ENCODE measurements at regions not wholly inside any gene's neighbourhood (a gene's known extent, or its start where the extent isn't known, plus 50 kb on each side); places are given as distances from the start of the nearest gene placed in this dataset.

- no peak for TF ChIP-seq FOXM1 (IDR thresholded peaks at IDR 0.05; ENCODE audit: borderline replicate concordance, low read depth)
- no peak for TF ChIP-seq EGR1 (IDR thresholded peaks at IDR 0.05)
- no peak for TF ChIP-seq REST (IDR thresholded peaks at IDR 0.05; ENCODE audit: low read depth)
- no peak for TF ChIP-seq EP300 (IDR thresholded peaks at IDR 0.05; ENCODE audit: borderline replicate concordance)
- TF ChIP-seq TAF1 (IDR thresholded peaks at IDR 0.05; ENCODE audit: low read depth), result no peak
- TF ChIP-seq TCF12 (IDR thresholded peaks at IDR 0.05; ENCODE audit: low read depth), result no peak
- TF ChIP-seq CEBPB (IDR thresholded peaks at IDR 0.05), result no peak
- TF ChIP-seq CREB1 (IDR thresholded peaks at IDR 0.05; ENCODE audit: low read depth), result no peak
- no peak for TF ChIP-seq ZBTB7A (IDR thresholded peaks at IDR 0.05; ENCODE audit: low read depth)
- TF ChIP-seq NFIC (IDR thresholded peaks at IDR 0.05), result no peak
- TF ChIP-seq YY1 (IDR thresholded peaks at IDR 0.05; ENCODE audit: low read depth), result no peak
- no peak for TF ChIP-seq MAX (IDR thresholded peaks at IDR 0.05)
- TF ChIP-seq TEAD4 (IDR thresholded peaks at IDR 0.05), result no peak
- TF ChIP-seq RAD21 (IDR thresholded peaks at IDR 0.05; ENCODE audit: low read depth), result no peak
- no peak for TF ChIP-seq USF1 (IDR thresholded peaks at IDR 0.05)
These were observed 87.6 kb upstream of the TOX3 start for GRCh38 chr16:52634528-52634927.

GRCh38 chr16:52634104-52634503, 87.2 kb upstream of the TOX3 start:
- TF ChIP-seq NFIC (IDR thresholded peaks at IDR 0.05), result no peak
- TF ChIP-seq FOXM1 (IDR thresholded peaks at IDR 0.05; ENCODE audit: borderline replicate concordance, low read depth), result no peak
- TF ChIP-seq REST (IDR thresholded peaks at IDR 0.05; ENCODE audit: low read depth), result no peak
- TF ChIP-seq MAX (IDR thresholded peaks at IDR 0.05), result no peak
- TF ChIP-seq YY1 (IDR thresholded peaks at IDR 0.05; ENCODE audit: low read depth), result no peak
- TF ChIP-seq CREB1 (IDR thresholded peaks at IDR 0.05; ENCODE audit: low read depth), result no peak
- no peak for TF ChIP-seq TEAD4 (IDR thresholded peaks at IDR 0.05)
- TF ChIP-seq TAF1 (IDR thresholded peaks at IDR 0.05; ENCODE audit: low read depth), result no peak
- TF ChIP-seq EP300 (IDR thresholded peaks at IDR 0.05; ENCODE audit: borderline replicate concordance), result no peak
- no peak for TF ChIP-seq USF1 (IDR thresholded peaks at IDR 0.05)
- no peak for TF ChIP-seq ZBTB7A (IDR thresholded peaks at IDR 0.05; ENCODE audit: low read depth)
- TF ChIP-seq RAD21 (IDR thresholded peaks at IDR 0.05; ENCODE audit: low read depth), result no peak
- TF ChIP-seq EGR1 (IDR thresholded peaks at IDR 0.05), result no peak
- no peak for TF ChIP-seq TCF12 (IDR thresholded peaks at IDR 0.05; ENCODE audit: low read depth)

- no peak for TF ChIP-seq TAF1 (IDR thresholded peaks at IDR 0.05; ENCODE audit: low read depth)
- no peak for TF ChIP-seq REST (IDR thresholded peaks at IDR 0.05; ENCODE audit: low read depth)
- no peak for TF ChIP-seq RAD21 (IDR thresholded peaks at IDR 0.05; ENCODE audit: low read depth)
- TF ChIP-seq CREB1 (IDR thresholded peaks at IDR 0.05; ENCODE audit: low read depth), result no peak
- TF ChIP-seq NFIC (IDR thresholded peaks at IDR 0.05), result no peak
- no peak for TF ChIP-seq FOXM1 (IDR thresholded peaks at IDR 0.05; ENCODE audit: borderline replicate concordance, low read depth)
- no peak for TF ChIP-seq EP300 (IDR thresholded peaks at IDR 0.05; ENCODE audit: borderline replicate concordance)
- TF ChIP-seq TCF12 (IDR thresholded peaks at IDR 0.05; ENCODE audit: low read depth), result no peak
- no peak for TF ChIP-seq CEBPB (IDR thresholded peaks at IDR 0.05)
- TF ChIP-seq TEAD4 (IDR thresholded peaks at IDR 0.05), result no peak
- TF ChIP-seq MAX (IDR thresholded peaks at IDR 0.05), result no peak
- no peak for TF ChIP-seq ZBTB7A (IDR thresholded peaks at IDR 0.05; ENCODE audit: low read depth)
- no peak for TF ChIP-seq EGR1 (IDR thresholded peaks at IDR 0.05)
- TF ChIP-seq YY1 (IDR thresholded peaks at IDR 0.05; ENCODE audit: low read depth), result no peak
- TF ChIP-seq USF1 (IDR thresholded peaks at IDR 0.05), result no peak
These were observed 86.3 kb upstream of the TOX3 start for GRCh38 chr16:52633230-52633629.

Measured in Ishikawa (cell line).